Left lung (tissue), 4 donors: ENCODE measurements at regions not wholly inside any gene's neighbourhood (a gene's known extent, or its start where the extent isn't known, plus 50 kb on each side); places are given as distances from the start of the nearest gene placed in this dataset.

ENCODE experiments used
- ATAC-seq: fragments of 200-7000 bp; cut with Tn5 transposase; one replicate; pipeline ENCODE4 v1.9.1; 2020; ENCODE audit warnings: moderate library complexity
- DNase-seq, 4 donors: peaks; one replicate each; pipeline ENCODE4 v3.0.0-alpha.2; 2013 to 2020
- H3K27ac ChIP-seq, 2 donors: fragments of 200-600 bp; sonication (generic) in 1 of 2; one replicate each; pipeline versions ENCODE4 v1.5.0 to v1.8.0; 2020 to 2021
- H3K27me3 ChIP-seq, 2 donors: fragments of 200-600 bp; sonication (generic) in 1 of 2; one replicate each; pipeline versions ENCODE4 v1.5.0 to v1.8.0; 2020 to 2021
- H3K36me3 ChIP-seq, 2 donors: fragments of 200-600 bp; sonication (generic) in 1 of 2; one replicate each; pipeline versions ENCODE4 v1.5.0 to v1.8.0; 2020 to 2021
- H3K4me1 ChIP-seq, 2 donors: fragments of 200-600 bp; one replicate each; pipeline ENCODE4 v1.8.0; 2021
- H3K4me3 ChIP-seq, 2 donors: fragments of 200-600 bp; sonication (generic) in 1 of 2; one replicate each; pipeline versions ENCODE4 v1.5.0 to v1.8.0; 2020 to 2021; ENCODE audit warnings: mild to moderate bottlenecking in 1 of 2
- H3K9me3 ChIP-seq, 2 donors: fragments of 200-600 bp; sonication (generic) in 1 of 2; one replicate each; pipeline versions ENCODE4 v1.5.0 to v1.8.0; 2020 to 2021
- CTCF ChIP-seq, 2 donors: fragments of 200-600 bp; sonication (generic) in 1 of 2; IDR thresholded peaks; one replicate each; pipeline versions ENCODE4 v1.5.0 to v1.8.0; 2021; ENCODE audit warnings: antibody characterized with exemption in 2 of 2
- intact Hi-C, 2 donors: fragments of 100-400 bp; cut with DNase I; formaldehyde crosslinking; loops; one replicate each; pipeline versions ENCODE4 v1.11.2 to v1.14.2; 2022
- donor health status: DM: no; HTN: yes; CAD: no.
- donor health status: DM: no; HTN: no; CAD: no.

- peaks cover 3 to 15% of the 10 kb centered on the region in 2 donors for H3K9me3 ChIP-seq
- DNase-seq (no peak), ATAC-seq (no peak)
- intact Hi-C loops = no loop called here
- no peaks in the 10 kb centered on the region for H3K27me3 ChIP-seq
- H3K4me1 ChIP-seq = no peaks in the 10 kb centered on the region
- H3K4me3 ChIP-seq = no peak overlapping the region
- no peak overlapping the region for H3K27ac ChIP-seq
- H3K36me3 ChIP-seq = no peaks in the 10 kb centered on the region
- no peak for TF ChIP-seq CTCF (IDR thresholded peaks at IDR 0.05)
Observed at GRCh38 chr20:60281295-60281694, 323.1 kb downstream of the CDH26 start.

- intact Hi-C loops = no loop called here
- H3K36me3 ChIP-seq = no peaks in the 10 kb centered on the region
- ATAC-seq = no peak
- no peaks in the 10 kb centered on the region for H3K4me1 ChIP-seq
- H3K27me3 ChIP-seq = no peaks in the 10 kb centered on the region
- no peak for DNase-seq
- H3K9me3 ChIP-seq = peaks cover 3 to 15% of the 10 kb centered on the region in 2 donors
- TF ChIP-seq CTCF (IDR thresholded peaks at IDR 0.05) = no peak
- no peak overlapping the region for H3K4me3 ChIP-seq
- H3K27ac ChIP-seq = no peak overlapping the region
Observed at GRCh38 chr20:60283281-60283680, 325.1 kb downstream of the CDH26 start.

- DNase-seq (no peak), ATAC-seq (no peak)
- intact Hi-C loops = no loop called here
- Histone ChIP-seq H3K36me3 (no peaks in the 10 kb centered on the region), H3K4me1 (no peaks in the 10 kb centered on the region), H3K4me3 (no peak overlapping the region), H3K27ac (no peak overlapping the region), H3K27me3 (no peaks in the 10 kb centered on the region), H3K9me3 (peaks cover 3 to 43% of the 10 kb centered on the region in 2 donors)
- no peak for TF ChIP-seq CTCF (IDR thresholded peaks at IDR 0.05)
Observed at GRCh38 chr20:60286764-60287163, 328.5 kb downstream of the CDH26 start.

DNA sequence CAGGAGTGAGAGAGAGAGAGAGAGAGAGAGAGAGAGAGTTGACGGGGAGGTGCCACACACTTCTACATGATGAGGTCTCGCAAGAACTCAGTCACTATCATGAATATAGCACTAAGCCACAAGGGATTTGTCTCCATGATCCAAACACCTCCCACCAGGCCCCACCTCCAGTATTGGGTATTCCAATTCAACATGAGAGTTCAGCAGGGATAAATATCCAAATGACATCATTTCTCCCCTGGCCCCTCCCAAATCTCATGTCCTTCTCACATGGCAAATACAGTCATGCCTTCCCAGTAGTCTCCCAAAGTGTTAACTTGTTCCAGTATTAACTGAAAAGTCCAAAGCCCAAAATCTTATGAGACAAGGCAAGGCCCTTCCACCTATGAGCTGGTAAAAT, 330.7 kb downstream of the CDH26 start:
- Histone ChIP-seq H3K9me3 (peaks cover 0 to 39% of the 10 kb centered on the region in 2 donors), H3K27me3 (no peaks in the 10 kb centered on the region), H3K4me3 (no peak overlapping the region), H3K4me1 (no peaks in the 10 kb centered on the region), H3K27ac (no peak overlapping the region), H3K36me3 (no peaks in the 10 kb centered on the region)
- no peak for ATAC-seq
- intact Hi-C loops = no loop called here
- no peak for DNase-seq
- TF ChIP-seq CTCF (IDR thresholded peaks at IDR 0.05) = no peak

DNA sequence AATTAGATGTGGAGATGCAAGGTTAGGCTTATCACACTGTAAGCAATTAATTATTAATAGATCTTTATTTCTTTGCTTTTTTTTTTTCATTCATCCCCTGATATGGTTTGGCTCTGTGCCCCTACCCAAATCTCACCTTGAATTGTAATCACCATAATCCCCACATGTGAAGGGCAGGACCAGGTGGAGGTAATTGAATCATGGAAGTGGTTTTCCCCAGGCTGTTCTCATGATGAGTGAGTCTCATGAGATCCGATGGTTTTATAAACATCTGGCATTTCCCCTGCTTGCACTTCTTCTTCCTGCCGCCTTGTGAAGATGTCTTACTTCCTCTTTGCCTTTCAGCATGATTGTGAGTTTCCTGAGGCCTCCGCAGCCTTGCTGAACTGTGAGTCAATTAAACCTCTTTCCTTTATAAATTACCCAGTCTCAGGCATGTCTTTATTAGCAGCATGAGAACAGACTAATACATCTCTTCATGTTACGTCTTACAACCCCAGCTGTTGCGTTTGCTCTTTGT, 333.8 kb downstream of the CDH26 start:
- TF ChIP-seq CTCF (IDR thresholded peaks at IDR 0.05) = no peak

More for the DNA sequence above, 333.8 kb downstream of the CDH26 start:
- ATAC-seq = no peak
- intact Hi-C loops = no loop called here
- no peaks in the 10 kb centered on the region for H3K27me3 ChIP-seq
- no peaks in the 10 kb centered on the region for H3K4me1 ChIP-seq
- H3K4me3 ChIP-seq = no peak overlapping the region
- H3K36me3 ChIP-seq = no peaks in the 10 kb centered on the region
- H3K27ac ChIP-seq = no peak overlapping the region
- DNase-seq = no peak
- H3K9me3 ChIP-seq = peaks cover 0 to 33% of the 10 kb centered on the region in 2 donors
